ENCODE measurements at regions not wholly inside any gene's neighbourhood (a gene's known extent, or its start where the extent isn't known, plus 50 kb on each side); places are given as distances from the start of the nearest gene placed in this dataset.

GRCh38 chr5:5968981-5969380, 409.4 kb downstream of the MED10 start:
- TF ChIP-seq CTCF (IDR thresholded peaks at IDR 0.05) (no peak), POLR2A (IDR thresholded peaks at IDR 0.05) (no peak)
